ENCODE measurements at regions not wholly inside any gene's neighbourhood (a gene's known extent, or its start where the extent isn't known, plus 50 kb on each side); places are given as distances from the start of the nearest gene placed in this dataset.
A peak's percentile ranks its signal among the peaks of the same experiment; 100 is the strongest.

- H3K27ac ChIP-seq (ENCODE audit: insufficient read depth, low read depth, low read length), result peak overlapping the region; percentile 38
- FAIRE-seq (no peak), DNase-seq (ENCODE audit: low read depth, low spot score) (peak; percentile 67)
- no peaks in the 10 kb centered on the region for H3K36me3 ChIP-seq (ENCODE audit: control insufficient read depth in 2 of 2, extremely low read depth in 1 of 2, insufficient read depth in 2 of 2, low read length in 2 of 2)
- H3K79me2 ChIP-seq (ENCODE audit: control insufficient read depth, insufficient read depth, low read length), result no peaks in the 10 kb centered on the region
- dilution Hi-C loops (cut with MboI; ENCODE audit: extremely low pct_ligation_motif_present, low sequenced_read_pairs), result no loop called here
- no peak overlapping the region for H3K4me3 ChIP-seq (replicated peaks in 1 of 3; ENCODE audit: insufficient read depth in 1 of 3, low read depth in 1 of 3, low read length in 3 of 3)
- no peaks in the 10 kb centered on the region for H4K20me1 ChIP-seq (replicated peaks; ENCODE audit: control insufficient read depth, extremely low read depth, insufficient read depth, low read length)
- peak overlapping the region; percentile 57 for H3K4me2 ChIP-seq (ENCODE audit: insufficient read depth, low read length)
- no TSS peak for BruUV-seq (replicated peaks)
- ChIA-PET CTCF (no interaction called here), POLR2A (no interaction called here)
- intact Hi-C loops (cut with micrococcal nuclease), result no loop called here
- peak overlapping the region; percentile 54 for H2AFZ ChIP-seq (ENCODE audit: low read depth, low read length)
- peaks cover 21% of the 10 kb centered on the region for H3K4me1 ChIP-seq (ENCODE audit: control insufficient read depth, extremely low read depth, insufficient read depth, low read length)
- H3K9me3 ChIP-seq (replicated peaks; ENCODE audit: control insufficient read depth, insufficient read depth, low read length), result no peaks in the 10 kb centered on the region
- no peaks in the 10 kb centered on the region for H3K9me1 ChIP-seq (replicated peaks; ENCODE audit: control insufficient read depth, extremely low read depth, insufficient read depth, low read length)
- peak; percentile 27 for TF ChIP-seq GATA2 (IDR thresholded peaks at IDR 0.05; ENCODE audit: insufficient read depth, insufficient read length, low read depth, low read length)
- no peak for TF ChIP-seq MYC (IDR thresholded peaks at IDR 0.05; ENCODE audit: low read depth, low read length)
- TF ChIP-seq FOS (IDR thresholded peaks at IDR 0.05; ENCODE audit: borderline replicate concordance, insufficient read depth, low read length), result peak; percentile 87
- no peak for TF ChIP-seq MAX (IDR thresholded peaks at IDR 0.05; ENCODE audit: insufficient read depth, insufficient read length)
- TF ChIP-seq EZH2 (IDR thresholded peaks at IDR 0.05; ENCODE audit: borderline replicate concordance, low read depth, low read length, severe bottlenecking), result no peak
- TF ChIP-seq CTCF (IDR thresholded peaks at IDR 0.05; ENCODE audit: extremely low read depth in 1 of 2, insufficient read depth in 1 of 2, low read depth in 1 of 2, low read length in 2 of 2), result no peak
- TF ChIP-seq POLR2AphosphoS5 (IDR thresholded peaks at IDR 0.05; ENCODE audit: insufficient read depth, low read depth, low read length), result peak; percentile 40
- TF ChIP-seq POLR2A (IDR thresholded peaks at IDR 0.05; ENCODE audit: low read depth, low read length), result no peak
- peak; percentile 57 for TF ChIP-seq JUN (IDR thresholded peaks at IDR 0.05; ENCODE audit: borderline replicate concordance, insufficient read depth, insufficient read length, low read depth)
- H3K27me3 ChIP-seq (ENCODE audit: control insufficient read depth in 2 of 2, insufficient read depth in 2 of 2, low read length in 2 of 2), result no peaks in the 10 kb centered on the region
- no peak overlapping the region for H3K9ac ChIP-seq (replicated peaks; ENCODE audit: extremely low read depth, insufficient read depth, low read length)
Measured at GRCh38 chr1:192521734-192522133, 53.8 kb upstream of the RGS1 start.

All from endothelial cell of umbilical vein (primary cell).